ENCODE measurements at regions not wholly inside any gene's neighbourhood (a gene's known extent, or its start where the extent isn't known, plus 50 kb on each side); places are given as distances from the start of the nearest gene placed in this dataset.

- Histone ChIP-seq H3K27ac (no peak overlapping the region), H2AFZ (peak overlapping the region; percentile 9), H3K4me2 (ENCODE audit: low read length) (no peak overlapping the region), H3K9me3 (ENCODE audit: control insufficient read depth, low read length) (no peaks in the 10 kb centered on the region), H3K27me3 (ENCODE audit: control insufficient read depth, insufficient read depth, low read length) (no peaks in the 10 kb centered on the region), H3K9ac (no peak overlapping the region), H3K79me2 (no peaks in the 10 kb centered on the region), H3K4me3 (ENCODE audit: low read depth, low read length) (no peak overlapping the region), H3K36me3 (ENCODE audit: control insufficient read depth, insufficient read depth, low read length) (no peaks in the 10 kb centered on the region), H3K4me1 (peaks cover 15% of the 10 kb centered on the region)
- TF ChIP-seq, protein P1, sequence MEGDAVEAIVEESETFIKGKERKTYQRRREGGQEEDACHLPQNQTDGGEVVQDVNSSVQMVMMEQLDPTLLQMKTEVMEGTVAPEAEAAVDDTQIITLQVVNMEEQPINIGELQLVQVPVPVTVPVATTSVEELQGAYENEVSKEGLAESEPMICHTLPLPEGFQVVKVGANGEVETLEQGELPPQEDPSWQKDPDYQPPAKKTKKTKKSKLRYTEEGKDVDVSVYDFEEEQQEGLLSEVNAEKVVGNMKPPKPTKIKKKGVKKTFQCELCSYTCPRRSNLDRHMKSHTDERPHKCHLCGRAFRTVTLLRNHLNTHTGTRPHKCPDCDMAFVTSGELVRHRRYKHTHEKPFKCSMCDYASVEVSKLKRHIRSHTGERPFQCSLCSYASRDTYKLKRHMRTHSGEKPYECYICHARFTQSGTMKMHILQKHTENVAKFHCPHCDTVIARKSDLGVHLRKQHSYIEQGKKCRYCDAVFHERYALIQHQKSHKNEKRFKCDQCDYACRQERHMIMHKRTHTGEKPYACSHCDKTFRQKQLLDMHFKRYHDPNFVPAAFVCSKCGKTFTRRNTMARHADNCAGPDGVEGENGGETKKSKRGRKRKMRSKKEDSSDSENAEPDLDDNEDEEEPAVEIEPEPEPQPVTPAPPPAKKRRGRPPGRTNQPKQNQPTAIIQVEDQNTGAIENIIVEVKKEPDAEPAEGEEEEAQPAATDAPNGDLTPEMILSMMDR (IDR thresholded peaks at IDR 0.05): no peak
These were observed 297.4 kb downstream of the ENC1 start for GRCh38 chr5:74342948-74343682.

- no peak overlapping the region for H3K9ac ChIP-seq
- H2AFZ ChIP-seq: peak overlapping the region; percentile 44
- H3K4me2 ChIP-seq (ENCODE audit: low read length): no peak overlapping the region
- no peaks in the 10 kb centered on the region for H3K36me3 ChIP-seq (ENCODE audit: control insufficient read depth, insufficient read depth, low read length)
- no peak overlapping the region for H3K27ac ChIP-seq
- TF ChIP-seq, protein P1 (IDR thresholded peaks at IDR 0.05): no peak
- H3K9me3 ChIP-seq (ENCODE audit: control insufficient read depth, low read length): no peaks in the 10 kb centered on the region
- H3K27me3 ChIP-seq (ENCODE audit: control insufficient read depth, insufficient read depth, low read length): no peaks in the 10 kb centered on the region
- H3K79me2 ChIP-seq: no peaks in the 10 kb centered on the region
- no peak overlapping the region for H3K4me3 ChIP-seq (ENCODE audit: low read depth, low read length)
- H3K4me1 ChIP-seq: peaks cover 21% of the 10 kb centered on the region
These were observed 298.3 kb downstream of the ENC1 start for GRCh38 chr5:74342182-74342581.

- TF ChIP-seq, protein P1 (IDR thresholded peaks at IDR 0.05): no peak
- peaks cover 27% of the 10 kb centered on the region for H3K4me1 ChIP-seq
These were observed 299.3 kb downstream of the ENC1 start for GRCh38 chr5:74341221-74341620.

GRCh38 chr5:74340476-74340875 is 300.1 kb downstream of the ENC1 start:
- Histone ChIP-seq H3K79me2 (no peaks in the 10 kb centered on the region), H3K4me2 (ENCODE audit: low read length) (no peak overlapping the region), H3K27ac (no peak overlapping the region), H3K9me3 (ENCODE audit: control insufficient read depth, low read length) (no peaks in the 10 kb centered on the region), H3K27me3 (ENCODE audit: control insufficient read depth, insufficient read depth, low read length) (no peaks in the 10 kb centered on the region), H3K36me3 (ENCODE audit: control insufficient read depth, insufficient read depth, low read length) (no peaks in the 10 kb centered on the region), H3K4me3 (ENCODE audit: low read depth, low read length) (no peak overlapping the region), H3K4me1 (peaks cover 29% of the 10 kb centered on the region), H3K9ac (no peak overlapping the region), H2AFZ (no peak overlapping the region)
- TF ChIP-seq, protein P1 (IDR thresholded peaks at IDR 0.05): no peak

More at GRCh38 chr5:74341221-74341620, 299.3 kb downstream of the ENC1 start:
- Histone ChIP-seq H3K9ac (no peak overlapping the region), H3K79me2 (no peaks in the 10 kb centered on the region), H3K36me3 (ENCODE audit: control insufficient read depth, insufficient read depth, low read length) (no peaks in the 10 kb centered on the region), H3K27ac (no peak overlapping the region), H2AFZ (no peak overlapping the region), H3K27me3 (ENCODE audit: control insufficient read depth, insufficient read depth, low read length) (no peaks in the 10 kb centered on the region), H3K9me3 (ENCODE audit: control insufficient read depth, low read length) (no peaks in the 10 kb centered on the region), H3K4me2 (ENCODE audit: low read length) (no peak overlapping the region), H3K4me3 (ENCODE audit: low read depth, low read length) (no peak overlapping the region)

GRCh38 chr5:74337984-74338310 is 302.6 kb downstream of the ENC1 start:
- no peak overlapping the region for H3K4me3 ChIP-seq (ENCODE audit: low read depth, low read length)
- no peak overlapping the region for H3K9ac ChIP-seq
- peak overlapping the region; percentile 43 for H3K27ac ChIP-seq
- H3K9me3 ChIP-seq (ENCODE audit: control insufficient read depth, low read length): no peaks in the 10 kb centered on the region
- no peaks in the 10 kb centered on the region for H3K36me3 ChIP-seq (ENCODE audit: control insufficient read depth, insufficient read depth, low read length)
- peaks cover 39% of the 10 kb centered on the region for H3K4me1 ChIP-seq
- H3K4me2 ChIP-seq (ENCODE audit: low read length): no peak overlapping the region
- no peaks in the 10 kb centered on the region for H3K27me3 ChIP-seq (ENCODE audit: control insufficient read depth, insufficient read depth, low read length)
- no peaks in the 10 kb centered on the region for H3K79me2 ChIP-seq
- H2AFZ ChIP-seq: peak overlapping the region; percentile 64
- TF ChIP-seq, protein P1 (IDR thresholded peaks at IDR 0.05): no peak

All from parathyroid adenoma (tissue), 2 donors.